NCI-H524 (cell line): ENCODE measurements at regions not wholly inside any gene's neighbourhood (a gene's known extent, or its start where the extent isn't known, plus 50 kb on each side); places are given as distances from the start of the nearest gene placed in this dataset.
"Not testable (repeated sequence)": the region's sequence is repeated elsewhere in the genome, so short reads cannot be mapped to it uniquely, and the experiment has no call there.

Source experiments
- DNase-seq, 2 experiments: peaks; one replicate each; lab custom pipeline; 2025; lab: John Stamatoyannopoulos, UW

DNA sequence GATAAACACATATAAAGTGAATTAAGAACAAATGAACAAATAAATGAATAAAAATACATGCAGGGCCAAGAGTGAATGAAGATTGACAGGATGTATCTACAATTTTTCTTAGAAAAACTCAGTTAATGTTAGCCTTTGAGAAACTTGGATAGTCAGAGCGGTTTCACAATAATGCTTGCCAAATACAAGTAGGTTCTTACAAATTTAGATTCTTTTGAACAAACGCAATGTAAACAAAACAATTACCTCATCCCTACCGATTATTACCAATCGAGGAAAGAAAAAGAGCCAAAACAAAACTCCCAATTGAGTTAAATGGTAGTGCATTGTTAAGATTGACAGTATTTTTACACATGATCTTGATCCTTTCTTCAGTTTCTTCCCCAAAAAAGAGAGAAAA is 176.9 kb upstream of the DEPDC1 start:
- DNase-seq = no peak

DNA sequence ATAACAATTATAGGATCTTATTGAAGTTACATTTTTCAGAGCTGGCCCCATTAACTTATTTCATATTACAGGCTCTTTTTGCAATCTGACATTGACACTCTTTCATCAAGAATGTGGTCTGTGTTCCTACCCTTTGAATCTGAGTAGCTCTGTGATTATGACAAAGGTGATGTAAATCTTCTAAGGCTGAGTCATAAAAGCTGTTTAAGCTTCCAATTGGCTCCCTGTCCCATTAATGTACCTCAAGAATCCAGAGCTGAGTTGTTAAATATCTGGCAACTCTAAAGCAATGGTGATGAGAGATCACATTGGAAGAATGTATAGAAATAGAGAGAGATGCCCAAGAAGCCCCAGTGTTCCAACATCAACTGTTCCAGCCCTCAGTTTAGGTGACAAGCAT is 178.5 kb upstream of the DEPDC1 start:
- DNase-seq = no peak

GRCh38 chr1:68677684-68678351 is 180.9 kb upstream of the DEPDC1 start:
- DNase-seq = no peak

- DNase-seq = no peak
These were observed 199.3 kb upstream of the DEPDC1 start for GRCh38 chr1:68696221-68696620.

- no peak for DNase-seq
These were observed 207.1 kb upstream of the DEPDC1 start for GRCh38 chr1:68703921-68704354.

DNA sequence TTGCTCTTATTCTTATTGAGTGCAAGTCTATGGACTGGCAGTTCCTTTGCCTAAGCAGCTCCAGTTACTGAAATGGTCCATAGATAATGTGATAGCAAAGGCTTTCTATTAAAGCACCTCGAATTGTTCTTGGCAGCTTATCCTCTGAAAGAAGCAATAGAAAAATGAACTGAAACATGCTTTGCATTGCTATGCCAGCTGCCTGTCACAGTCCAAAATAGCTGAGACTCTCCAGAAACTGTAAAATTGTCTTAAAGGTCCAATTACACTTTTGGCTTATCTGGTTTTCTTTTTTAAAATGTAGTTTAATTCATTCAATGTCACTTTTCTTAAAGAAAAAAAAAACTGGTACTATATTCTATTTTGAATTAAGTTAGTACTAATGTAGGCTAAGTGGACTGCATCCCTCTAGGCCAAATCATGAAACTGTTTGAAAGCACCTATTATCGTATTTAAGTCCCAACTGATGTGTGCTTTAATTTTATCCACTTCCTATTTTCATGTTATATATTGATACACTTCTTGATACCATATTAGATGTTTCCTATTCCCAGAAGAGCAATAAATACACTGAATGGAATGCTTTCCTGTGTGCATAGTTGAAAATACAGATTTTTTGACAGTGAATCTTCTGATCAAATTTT is 208.0 kb upstream of the DEPDC1 start:
- DNase-seq = no peak

DNA sequence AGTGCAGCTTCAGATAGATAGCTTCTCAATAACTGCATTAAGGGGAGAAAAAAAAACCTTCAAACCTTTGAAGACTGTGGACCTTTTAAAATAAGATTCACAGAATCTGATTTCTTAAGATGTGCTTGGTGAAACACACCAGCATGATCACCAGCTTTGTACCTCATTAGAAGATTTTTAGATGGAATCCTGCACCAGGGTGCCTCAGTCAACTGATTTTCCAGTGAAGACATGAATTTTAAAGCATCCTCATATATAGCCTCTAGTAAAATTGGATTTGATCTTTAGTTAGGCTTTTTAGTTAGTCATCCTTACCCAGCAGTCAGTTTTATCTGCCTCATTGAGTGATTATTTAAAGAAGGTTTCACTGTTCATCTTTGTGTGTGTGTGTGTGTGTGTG is 208.6 kb upstream of the DEPDC1 start:
- no peak for DNase-seq

DNA sequence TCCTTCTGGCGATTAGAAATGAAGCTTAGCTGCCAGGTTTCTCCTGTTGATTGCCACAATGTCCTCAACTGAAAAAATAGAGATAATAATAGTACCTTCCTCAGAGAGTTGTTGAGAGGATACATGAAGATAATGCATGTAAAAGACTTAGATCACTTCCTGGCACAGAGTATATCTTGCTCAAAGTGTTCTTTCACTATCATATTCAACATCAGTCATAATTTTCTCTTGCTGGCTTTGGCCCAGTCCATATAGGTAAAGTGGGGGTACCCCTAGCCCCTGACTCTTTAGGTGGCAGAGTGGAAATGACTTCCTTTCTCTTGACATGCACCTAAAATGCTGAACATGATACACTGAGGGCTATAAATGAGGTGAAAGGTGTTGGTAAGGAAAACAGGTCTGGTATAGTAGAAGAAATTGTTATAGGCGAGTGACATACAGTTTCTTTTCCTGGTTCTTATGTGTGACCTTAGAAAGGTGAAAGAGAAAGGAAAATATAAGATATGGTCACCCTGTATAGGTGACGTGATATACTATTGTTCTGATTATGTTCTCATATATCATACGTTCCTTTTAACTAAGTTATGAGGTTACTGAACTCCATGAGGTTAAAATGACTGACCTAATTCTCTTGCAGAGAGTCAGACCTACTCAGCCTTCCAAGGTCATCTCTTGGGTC is 209.9 kb upstream of the DEPDC1 start:
- no peak for DNase-seq

DNA sequence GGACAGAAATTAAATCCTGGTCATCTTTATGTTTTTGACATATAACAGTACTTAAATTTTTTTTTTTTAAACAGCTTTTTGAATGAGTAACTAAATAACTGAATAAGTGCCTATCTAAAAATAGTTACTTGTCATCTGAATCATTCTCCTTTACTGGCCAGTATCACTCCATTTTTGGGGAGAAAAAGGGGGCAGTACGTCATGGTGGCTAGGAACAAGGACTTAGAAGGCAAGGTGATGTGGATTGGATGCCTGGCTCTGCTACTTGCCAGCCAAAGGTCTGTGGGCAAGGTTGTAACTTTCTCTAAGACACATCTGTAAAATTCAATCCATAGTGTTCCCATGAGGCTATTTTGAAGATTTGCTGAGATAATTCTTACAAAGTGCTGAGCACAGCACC is 220.4 kb upstream of the DEPDC1 start:
- DNase-seq = no peak

DNA sequence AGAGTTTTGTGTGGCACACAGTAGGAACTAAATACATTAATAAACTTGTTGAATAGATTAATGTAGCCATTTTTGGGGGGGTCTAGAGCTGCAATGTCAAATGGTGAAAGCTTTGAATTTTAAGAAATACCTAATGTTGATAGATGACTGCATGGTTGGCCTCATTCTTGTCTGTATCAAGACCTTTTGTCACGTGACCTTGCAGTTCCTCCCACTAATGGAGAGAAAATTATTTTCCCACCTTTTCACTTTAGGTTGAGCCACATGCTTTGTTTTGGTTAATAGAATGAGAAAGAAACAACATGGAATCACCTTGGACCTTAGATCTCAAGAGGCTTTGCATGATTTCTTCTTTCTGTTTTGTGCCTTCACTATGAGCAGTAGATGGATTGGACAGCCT is 223.6 kb upstream of the DEPDC1 start:
- no peak for DNase-seq

DNA sequence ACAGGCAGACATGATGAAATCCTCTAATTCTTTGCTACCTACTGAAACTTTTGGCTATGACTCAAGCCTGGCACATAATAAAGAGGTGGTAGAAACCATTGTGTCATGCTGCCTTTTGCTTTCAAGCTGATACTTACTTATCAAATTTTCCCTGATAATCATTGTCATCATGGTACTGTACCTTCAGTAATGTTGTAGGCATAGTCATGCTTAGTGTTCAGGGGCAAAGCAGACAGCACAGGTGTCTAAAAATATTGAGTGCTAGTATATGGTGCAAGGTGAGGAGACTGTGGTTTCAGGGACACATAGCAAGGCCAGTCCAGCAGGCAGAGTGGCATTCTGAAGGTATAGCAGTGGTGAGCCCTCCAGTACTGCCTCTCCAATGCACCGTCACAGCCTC is 226.9 kb upstream of the DEPDC1 start:
- no peak for DNase-seq

- DNase-seq = no peak
These were observed 228.3 kb upstream of the DEPDC1 start for GRCh38 chr1:68725001-68725752.

- DNase-seq = not testable (repeated sequence)
These were observed 242.6 kb upstream of the DEPDC1 start for GRCh38 chr1:68739486-68739885.

DNA sequence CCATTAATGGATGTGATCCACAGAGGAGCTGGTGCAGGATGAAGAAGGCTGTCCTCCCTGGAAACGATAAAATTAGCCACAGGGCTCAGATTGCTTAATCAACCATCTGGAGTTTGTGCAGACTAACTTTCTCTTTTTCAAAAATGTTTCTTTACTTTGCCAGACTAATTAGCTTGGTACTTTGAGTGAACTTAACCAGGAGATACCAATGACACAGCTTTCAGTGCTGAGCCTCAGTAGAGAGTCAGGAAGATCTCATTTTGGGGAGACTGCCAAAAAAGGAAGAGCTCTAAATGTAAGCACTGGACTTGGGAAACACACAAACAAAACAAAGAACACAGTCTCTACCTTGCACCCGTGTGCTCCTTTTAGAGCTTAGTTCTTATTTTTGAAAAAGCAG is 248.1 kb upstream of the DEPDC1 start:
- peak; percentile 27 to 63 for DNase-seq

DNA sequence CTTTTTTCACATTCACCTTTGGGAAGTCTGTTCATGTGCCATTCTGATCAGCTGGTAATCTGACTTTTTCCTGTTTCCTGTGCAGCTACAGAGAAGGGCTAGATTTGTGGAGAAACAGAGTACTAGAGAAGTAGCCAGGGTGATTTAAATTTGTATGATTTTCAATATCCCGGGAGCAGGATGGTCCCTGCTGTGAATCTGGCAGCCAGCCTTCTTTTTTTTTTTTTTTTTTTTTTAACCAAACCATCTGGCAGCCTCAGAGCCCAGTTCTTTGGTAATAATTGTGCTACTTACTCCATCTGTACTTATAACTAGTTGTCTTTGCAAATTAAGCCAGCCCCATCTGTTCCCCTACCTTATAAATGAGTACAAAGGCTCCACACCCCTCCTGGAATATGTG is 248.6 kb upstream of the DEPDC1 start:
- peak; percentile 93 to 94 for DNase-seq

DNA sequence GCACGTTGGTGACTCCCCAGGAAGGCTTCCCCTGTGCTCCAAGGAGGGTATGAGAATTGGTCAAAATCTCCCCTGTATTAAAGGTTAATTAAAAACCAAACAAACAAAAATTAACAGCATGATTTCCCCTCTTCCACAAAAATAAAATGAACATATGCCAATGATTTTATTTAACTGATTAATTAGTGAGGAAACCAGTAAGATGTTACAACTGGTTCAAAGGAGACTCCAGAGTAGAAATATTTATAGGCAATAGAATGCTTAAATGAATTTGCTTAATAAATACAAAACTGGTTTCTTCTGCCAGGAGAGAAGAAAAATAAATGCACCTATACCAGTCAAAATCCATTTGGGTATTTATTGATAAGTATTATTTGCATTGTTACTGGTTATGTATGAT is 249.5 kb upstream of the DEPDC1 start:
- no peak for DNase-seq

DNA sequence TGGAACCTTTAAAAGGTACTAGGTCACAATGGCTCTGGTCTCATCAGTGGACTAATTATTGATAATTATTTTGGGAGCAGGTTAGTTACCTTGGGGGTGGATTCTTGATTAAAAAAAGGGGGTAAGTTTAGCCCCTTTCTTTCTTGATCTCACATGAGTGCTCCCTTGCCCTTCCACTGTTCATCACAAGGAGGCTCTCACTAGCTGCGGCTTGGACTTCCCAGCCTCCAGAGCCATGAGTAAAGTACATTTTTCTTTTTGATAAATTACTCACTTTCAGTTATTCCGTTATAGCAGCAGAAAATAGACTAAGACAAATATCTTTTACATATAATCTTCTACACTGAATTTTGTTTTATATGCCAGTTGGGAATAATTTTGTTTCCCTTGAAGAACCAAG is 254.8 kb upstream of the DEPDC1 start:
- no peak for DNase-seq

- DNase-seq = no peak
These were observed 261.9 kb upstream of the DEPDC1 start for GRCh38 chr1:68758666-68759209.

DNA sequence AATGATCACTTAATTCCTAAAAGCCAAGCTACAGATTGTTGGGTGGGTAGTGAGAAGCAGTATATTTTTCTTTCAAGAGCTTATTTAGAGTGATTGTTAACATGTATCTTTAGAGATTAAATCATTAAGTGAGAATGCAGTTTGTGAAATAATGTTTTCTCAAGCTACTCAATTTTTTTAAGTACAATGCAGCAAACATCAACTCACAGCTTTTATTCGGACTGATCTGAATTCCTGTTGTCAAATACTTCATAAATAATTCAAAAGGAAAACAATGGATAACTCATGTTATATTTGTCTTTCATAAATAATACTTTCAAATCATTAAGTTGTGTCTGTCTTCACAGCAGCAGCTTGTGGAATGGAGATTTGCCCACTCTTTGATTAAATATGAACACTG is 271.1 kb upstream of the DEPDC1 start:
- DNase-seq = no peak

DNA sequence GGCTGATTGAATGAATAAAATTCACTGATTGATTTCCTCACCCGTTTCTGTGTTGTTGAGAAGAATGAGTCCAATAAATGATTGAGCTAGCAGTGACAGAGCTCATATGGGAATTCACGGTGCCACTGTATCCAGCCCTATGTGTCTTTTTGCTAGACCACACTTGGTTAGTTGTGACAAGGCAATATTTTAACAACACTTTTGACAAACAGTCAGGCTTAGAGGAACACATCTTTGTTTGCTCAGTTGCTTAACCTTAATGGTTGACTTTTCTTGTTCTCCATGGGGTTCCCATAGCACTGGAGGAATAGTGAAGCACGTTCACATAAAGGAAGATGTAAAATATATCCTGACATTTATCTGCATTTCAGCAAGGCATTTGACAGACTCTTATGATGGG is 273.9 kb upstream of the DEPDC1 start:
- DNase-seq = no peak

- no peak for DNase-seq
These were observed 281.0 kb upstream of the DEPDC1 start for GRCh38 chr1:68777851-68778250.

- DNase-seq = not testable (repeated sequence)
These were observed 283.0 kb upstream of the DEPDC1 start for GRCh38 chr1:68779841-68780240.
